IPS-18a (cell line): ENCODE measurements at regions not wholly inside any gene's neighbourhood (a gene's known extent, or its start where the extent isn't known, plus 50 kb on each side); places are given as distances from the start of the nearest gene placed in this dataset.

Experiments
- H3K27ac ChIP-seq: one replicate; pipeline ENCODE4 v1.5.1; 2013; ENCODE audit warnings: low read length
- H3K27me3 ChIP-seq: one replicate; pipeline ENCODE4 v1.6.1; 2013; ENCODE audit warnings: mild to moderate bottlenecking, low read length; ENCODE audit not compliant: control insufficient read depth, insufficient read depth
- H3K36me3 ChIP-seq: one replicate; pipeline ENCODE4 v1.6.1; 2013; ENCODE audit warnings: low read depth, low read length; ENCODE audit not compliant: control insufficient read depth
- H3K4me1 ChIP-seq: one replicate; pipeline ENCODE4 v1.6.1; 2013; ENCODE audit warnings: low read depth, low read length; ENCODE audit not compliant: control insufficient read depth
- H3K4me3 ChIP-seq: one replicate; pipeline ENCODE4 v1.5.1; 2013; ENCODE audit warnings: low read length
- H3K9ac ChIP-seq: one replicate; pipeline ENCODE4 v1.6.1; 2013; ENCODE audit warnings: mild to moderate bottlenecking, low read length, moderate library complexity
- H3K9me3 ChIP-seq: one replicate; pipeline ENCODE4 v1.6.1; 2013; ENCODE audit warnings: low read depth, low read length; ENCODE audit not compliant: control insufficient read depth

DNA sequence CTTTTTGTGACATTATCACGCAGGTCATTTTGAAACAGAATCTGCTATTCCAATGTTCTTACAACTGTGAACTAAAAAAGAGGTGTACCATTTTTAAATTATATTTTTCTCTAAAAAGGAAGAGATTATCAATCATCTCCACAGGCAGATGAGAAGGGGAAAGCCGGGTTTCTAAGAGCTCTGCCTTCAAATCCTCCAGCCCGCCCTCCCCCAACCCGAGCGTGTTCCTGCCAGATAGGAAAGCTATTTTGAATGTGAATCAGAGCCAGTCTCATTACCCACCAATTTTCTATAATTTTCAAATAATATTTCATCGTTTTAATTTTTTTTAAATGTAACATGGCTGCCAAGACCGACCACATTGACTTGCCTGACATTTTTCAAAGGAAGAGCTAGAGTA, 65.9 kb downstream of the KCNF1 start:
- Histone ChIP-seq H3K9me3 (no peaks in the 10 kb centered on the region), H3K9ac (no peak overlapping the region), H3K27ac (no peak overlapping the region), H3K36me3 (no peaks in the 10 kb centered on the region), H3K27me3 (no peaks in the 10 kb centered on the region), H3K4me3 (no peak overlapping the region), H3K4me1 (peaks cover 28% of the 10 kb centered on the region)

DNA sequence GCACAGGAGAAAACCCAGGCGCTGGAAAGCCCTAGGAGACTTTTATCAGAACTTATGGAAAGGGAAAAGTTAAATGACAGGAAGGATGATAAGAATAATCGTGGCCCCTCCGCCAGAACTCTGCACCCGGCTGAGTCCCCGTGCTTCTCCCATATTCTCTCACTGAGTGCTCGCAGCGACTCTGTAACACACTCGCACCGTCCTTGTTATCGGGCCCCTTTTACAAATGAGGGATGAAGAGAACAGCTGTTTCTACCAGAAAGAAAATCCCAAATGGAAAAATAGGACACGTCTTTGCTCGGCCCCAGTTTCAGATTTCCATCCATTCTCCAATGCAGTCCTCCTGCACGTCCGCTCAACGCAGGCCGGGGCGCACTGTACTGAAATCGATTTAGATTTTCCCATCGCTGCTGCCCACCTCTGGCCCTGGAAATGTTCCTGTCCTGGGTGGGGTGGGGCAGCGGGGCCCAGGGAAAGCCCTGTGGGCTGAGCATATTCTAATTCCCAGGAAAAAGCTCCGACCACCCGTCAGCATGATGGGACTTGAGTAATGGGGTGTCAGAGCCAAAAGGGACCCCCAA, 66.4 kb downstream of the KCNF1 start:
- H3K4me1 ChIP-seq: peaks cover 24% of the 10 kb centered on the region
- H3K36me3 ChIP-seq: no peaks in the 10 kb centered on the region
- H3K4me3 ChIP-seq: no peak overlapping the region
- H3K9me3 ChIP-seq: no peaks in the 10 kb centered on the region
- no peak overlapping the region for H3K9ac ChIP-seq
- no peaks in the 10 kb centered on the region for H3K27me3 ChIP-seq
- no peak overlapping the region for H3K27ac ChIP-seq

DNA sequence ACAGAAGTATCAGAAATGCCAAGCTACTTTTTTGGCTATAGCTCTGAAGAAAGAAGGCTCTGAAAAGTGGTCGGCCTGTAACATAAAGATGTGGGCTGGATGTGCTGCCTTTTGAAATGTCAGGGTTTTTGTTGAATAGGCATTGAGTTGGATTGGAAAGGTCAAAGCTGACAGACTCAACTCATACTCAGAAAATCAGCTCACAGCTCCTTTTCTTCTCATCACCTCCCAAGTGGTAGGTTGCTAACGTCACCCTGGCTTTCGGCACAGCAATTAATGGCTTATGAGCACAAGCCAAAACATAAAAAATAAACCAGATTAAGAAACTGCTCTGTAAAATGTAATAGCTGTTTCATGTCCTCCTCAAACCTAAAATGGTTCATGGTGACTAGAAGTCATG, 68.3 kb downstream of the KCNF1 start:
- H3K4me1 ChIP-seq: peaks cover 14% of the 10 kb centered on the region
- H3K27ac ChIP-seq: no peak overlapping the region
- H3K27me3 ChIP-seq: no peaks in the 10 kb centered on the region
- no peaks in the 10 kb centered on the region for H3K36me3 ChIP-seq
- no peaks in the 10 kb centered on the region for H3K9me3 ChIP-seq
- H3K9ac ChIP-seq: no peak overlapping the region
- no peak overlapping the region for H3K4me3 ChIP-seq

DNA sequence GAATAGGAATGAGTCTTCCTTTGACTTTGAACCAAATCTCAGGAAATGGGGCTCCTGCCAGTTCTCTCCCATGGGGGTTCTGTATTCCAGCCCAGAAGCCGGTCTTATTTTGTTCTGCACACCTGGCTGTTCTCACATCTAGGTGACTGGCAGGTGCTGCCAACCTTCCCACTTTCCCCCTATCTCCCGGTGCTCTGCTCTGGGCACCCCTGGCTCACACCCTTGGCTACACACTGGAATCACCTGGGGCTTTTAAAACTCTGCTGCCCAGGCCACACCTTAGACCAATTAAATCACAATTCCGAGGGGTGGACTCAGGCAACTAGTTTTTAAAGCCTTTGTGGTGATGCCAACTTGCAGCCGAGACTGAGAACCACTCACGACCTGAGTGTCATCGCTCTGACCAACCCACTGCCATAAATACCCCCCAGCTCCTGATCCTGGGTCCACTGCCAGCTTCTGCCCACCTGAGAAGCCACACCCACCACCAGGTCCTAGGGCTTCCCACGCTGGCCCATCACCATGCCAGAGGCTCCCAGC, 69.2 kb downstream of the KCNF1 start:
- H3K9ac ChIP-seq: no peak overlapping the region
- H3K36me3 ChIP-seq: no peaks in the 10 kb centered on the region
- no peaks in the 10 kb centered on the region for H3K9me3 ChIP-seq
- no peak overlapping the region for H3K4me3 ChIP-seq
- H3K27me3 ChIP-seq: no peaks in the 10 kb centered on the region
- no peak overlapping the region for H3K27ac ChIP-seq
- H3K4me1 ChIP-seq: peaks cover 14% of the 10 kb centered on the region

DNA sequence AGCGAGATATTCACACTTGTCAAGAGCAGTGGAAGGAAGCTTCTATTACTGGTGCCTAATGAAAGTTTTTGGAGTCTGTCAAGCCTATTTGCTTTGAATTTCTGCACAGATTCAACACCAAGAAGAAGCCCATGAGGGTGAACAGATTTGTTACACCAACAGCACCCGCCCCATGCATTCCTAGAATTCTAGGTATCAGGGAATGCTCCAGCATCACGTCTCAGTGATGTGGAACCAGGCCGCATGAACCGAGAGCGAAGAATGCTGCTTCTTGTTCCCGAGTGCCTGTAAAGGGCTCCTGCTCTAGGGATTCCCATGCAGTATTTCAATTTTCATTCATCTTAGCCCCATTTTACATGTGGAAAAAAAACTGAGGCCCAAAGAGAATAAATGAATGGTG, 69.7 kb downstream of the KCNF1 start:
- no peaks in the 10 kb centered on the region for H3K36me3 ChIP-seq
- no peak overlapping the region for H3K27ac ChIP-seq
- no peaks in the 10 kb centered on the region for H3K27me3 ChIP-seq
- H3K9me3 ChIP-seq: no peaks in the 10 kb centered on the region
- H3K4me3 ChIP-seq: no peak overlapping the region
- H3K9ac ChIP-seq: no peak overlapping the region
- peaks cover 14% of the 10 kb centered on the region for H3K4me1 ChIP-seq

DNA sequence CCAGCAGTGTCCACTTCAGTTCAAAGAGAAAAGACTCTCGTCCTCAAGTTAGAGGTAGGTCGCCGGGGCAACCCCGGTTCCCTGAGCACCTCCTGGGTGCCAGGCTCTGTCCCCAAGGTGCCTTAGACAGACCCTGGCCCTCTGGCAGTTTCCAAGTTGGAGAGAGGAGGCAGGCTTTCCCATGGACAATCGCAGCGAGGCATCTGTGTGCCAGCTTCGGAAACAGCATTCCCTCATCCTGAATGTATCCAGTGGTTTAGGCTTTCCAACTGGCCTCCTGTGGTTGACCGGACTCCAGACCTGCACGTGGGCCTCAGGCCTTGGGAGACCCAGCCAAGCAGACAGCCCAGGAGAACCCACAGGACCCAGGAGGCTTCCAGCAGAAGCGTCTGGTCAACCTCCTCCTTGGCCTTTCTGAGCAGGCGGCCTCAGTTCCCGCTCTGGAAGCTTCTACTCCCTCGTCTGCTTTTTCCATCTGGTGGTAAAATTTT, 70.3 kb downstream of the KCNF1 start:
- Histone ChIP-seq H3K4me3 (no peak overlapping the region), H3K4me1 (peaks cover 11% of the 10 kb centered on the region), H3K27ac (no peak overlapping the region), H3K9me3 (no peaks in the 10 kb centered on the region), H3K9ac (no peak overlapping the region), H3K36me3 (no peaks in the 10 kb centered on the region), H3K27me3 (no peaks in the 10 kb centered on the region)

DNA sequence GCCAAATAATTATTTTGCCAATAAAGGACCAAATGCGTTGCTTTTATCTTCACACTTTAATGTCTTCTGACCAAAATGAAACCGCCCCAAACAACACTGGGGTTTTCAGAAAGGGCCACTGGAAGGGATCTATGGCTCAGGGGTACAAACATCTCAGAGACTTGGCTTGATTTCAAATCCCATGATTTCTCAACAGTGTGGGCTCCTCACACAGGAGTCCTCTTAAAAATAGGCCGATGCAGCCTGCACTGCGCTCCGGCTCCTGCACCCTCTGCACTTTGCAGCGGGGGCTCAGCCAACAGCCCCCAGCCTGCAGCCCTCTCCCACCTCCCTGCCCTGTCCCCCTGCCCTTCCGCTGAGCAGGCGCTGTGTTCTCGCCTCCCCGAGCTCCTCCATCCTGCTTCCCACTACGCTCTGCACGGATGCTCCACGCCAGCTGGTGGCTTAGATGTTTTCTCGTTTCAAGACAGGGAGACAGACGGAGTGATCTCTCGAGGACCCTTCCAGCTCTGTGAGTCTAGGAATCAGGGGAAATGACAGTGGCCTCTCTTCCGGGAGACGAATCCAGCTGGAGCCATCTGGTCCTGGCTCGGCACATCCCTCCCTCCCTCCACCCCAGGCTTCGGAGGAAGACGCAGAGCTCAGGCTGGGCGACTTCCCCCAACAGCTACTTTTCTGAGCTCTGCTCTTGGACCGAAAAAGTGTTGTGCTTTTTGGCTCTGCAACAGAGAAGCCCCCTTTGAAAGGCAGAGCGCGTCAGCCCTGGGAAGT, 71.4 kb downstream of the KCNF1 start:
- Histone ChIP-seq H3K9me3 (no peaks in the 10 kb centered on the region), H3K4me3 (no peak overlapping the region), H3K27ac (no peak overlapping the region), H3K4me1 (peaks cover 1% of the 10 kb centered on the region), H3K36me3 (no peaks in the 10 kb centered on the region), H3K27me3 (no peaks in the 10 kb centered on the region), H3K9ac (no peak overlapping the region)

DNA sequence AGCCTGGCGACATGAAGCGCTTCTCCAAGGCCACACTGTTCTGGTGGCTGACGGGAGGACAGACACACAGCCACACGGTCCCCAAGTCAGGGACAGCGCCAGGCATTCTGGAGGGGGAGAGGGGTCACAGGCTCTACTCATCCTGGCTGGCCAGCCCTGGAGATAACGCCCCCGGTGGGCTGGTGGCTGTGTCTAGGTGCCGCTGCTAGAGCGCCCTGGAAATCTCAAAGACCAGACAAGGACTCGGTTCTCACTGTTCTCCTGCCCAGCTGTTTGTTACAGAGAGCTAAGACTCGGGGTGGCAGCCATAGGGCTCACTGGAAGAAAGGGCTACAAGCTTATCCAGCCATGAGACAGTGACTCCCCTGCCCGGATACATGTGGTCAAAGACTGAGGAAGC, 72.0 kb downstream of the KCNF1 start:
- no peaks in the 10 kb centered on the region for H3K27me3 ChIP-seq

DNA sequence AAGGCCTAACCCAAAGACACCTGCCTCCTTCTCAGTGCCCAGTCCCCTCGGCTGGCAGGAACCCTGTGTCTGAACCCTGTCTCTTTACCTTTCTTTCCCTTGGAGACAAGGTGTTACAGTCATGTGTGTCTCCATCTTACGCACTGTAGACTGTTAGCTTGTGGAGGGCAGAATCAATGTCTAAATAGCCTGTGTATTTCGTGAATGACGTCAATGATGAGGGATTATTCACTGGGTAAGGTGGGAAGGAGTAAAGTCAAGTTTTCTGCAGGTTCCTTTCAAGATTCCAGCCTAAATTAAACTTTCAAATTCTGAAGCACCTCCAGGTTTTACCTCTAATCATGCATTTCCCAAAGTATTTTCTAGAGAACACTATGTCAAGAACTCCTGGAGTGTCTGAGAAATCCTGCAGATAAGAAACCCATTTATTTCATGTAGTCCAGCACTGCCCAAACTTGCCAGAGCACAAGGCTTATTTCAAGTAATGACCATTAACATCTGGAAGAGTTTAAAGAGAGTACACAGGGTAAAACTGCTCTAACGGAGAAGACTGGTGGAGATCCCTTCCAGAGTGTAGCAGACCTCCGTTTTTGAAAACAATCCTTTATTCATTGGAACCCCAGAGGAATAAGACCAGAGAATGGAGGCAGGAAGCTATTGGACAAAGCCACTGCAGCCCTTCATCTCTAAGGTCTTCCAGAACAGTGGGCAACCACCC, 72.8 kb downstream of the KCNF1 start:
- no peaks in the 10 kb centered on the region for H3K9me3 ChIP-seq
- H3K9ac ChIP-seq: no peak overlapping the region
- no peak overlapping the region for H3K4me3 ChIP-seq
- no peaks in the 10 kb centered on the region for H3K4me1 ChIP-seq
- H3K36me3 ChIP-seq: no peaks in the 10 kb centered on the region
- H3K27me3 ChIP-seq: no peaks in the 10 kb centered on the region
- H3K27ac ChIP-seq: no peak overlapping the region

More for the DNA sequence above, 72.0 kb downstream of the KCNF1 start:
- no peak overlapping the region for H3K9ac ChIP-seq
- no peaks in the 10 kb centered on the region for H3K9me3 ChIP-seq
- no peaks in the 10 kb centered on the region for H3K36me3 ChIP-seq
- no peak overlapping the region for H3K27ac ChIP-seq
- no peaks in the 10 kb centered on the region for H3K4me1 ChIP-seq
- no peak overlapping the region for H3K4me3 ChIP-seq

DNA sequence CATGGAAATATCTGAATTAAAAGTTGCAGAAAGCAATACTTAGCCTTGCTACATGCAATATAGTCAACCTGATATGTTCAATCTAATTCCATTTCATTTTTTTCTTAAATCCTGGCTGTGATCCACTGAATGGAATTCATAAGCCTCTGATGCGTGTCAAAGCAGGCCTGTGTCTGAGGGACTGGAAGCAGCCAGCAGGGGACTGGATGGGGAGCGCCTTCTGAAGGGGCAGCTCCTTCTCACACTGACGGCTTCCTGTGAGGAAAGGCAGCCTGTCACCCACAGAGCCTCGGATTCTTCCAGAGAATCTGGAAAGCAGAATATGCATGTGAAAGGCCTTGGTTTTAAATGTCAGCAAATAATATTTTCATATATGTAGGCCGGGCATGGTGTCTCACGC, 73.5 kb downstream of the KCNF1 start:
- Histone ChIP-seq H3K4me1 (no peaks in the 10 kb centered on the region), H3K9me3 (no peaks in the 10 kb centered on the region), H3K36me3 (no peaks in the 10 kb centered on the region), H3K4me3 (no peak overlapping the region), H3K9ac (no peak overlapping the region), H3K27me3 (no peaks in the 10 kb centered on the region), H3K27ac (no peak overlapping the region)

DNA sequence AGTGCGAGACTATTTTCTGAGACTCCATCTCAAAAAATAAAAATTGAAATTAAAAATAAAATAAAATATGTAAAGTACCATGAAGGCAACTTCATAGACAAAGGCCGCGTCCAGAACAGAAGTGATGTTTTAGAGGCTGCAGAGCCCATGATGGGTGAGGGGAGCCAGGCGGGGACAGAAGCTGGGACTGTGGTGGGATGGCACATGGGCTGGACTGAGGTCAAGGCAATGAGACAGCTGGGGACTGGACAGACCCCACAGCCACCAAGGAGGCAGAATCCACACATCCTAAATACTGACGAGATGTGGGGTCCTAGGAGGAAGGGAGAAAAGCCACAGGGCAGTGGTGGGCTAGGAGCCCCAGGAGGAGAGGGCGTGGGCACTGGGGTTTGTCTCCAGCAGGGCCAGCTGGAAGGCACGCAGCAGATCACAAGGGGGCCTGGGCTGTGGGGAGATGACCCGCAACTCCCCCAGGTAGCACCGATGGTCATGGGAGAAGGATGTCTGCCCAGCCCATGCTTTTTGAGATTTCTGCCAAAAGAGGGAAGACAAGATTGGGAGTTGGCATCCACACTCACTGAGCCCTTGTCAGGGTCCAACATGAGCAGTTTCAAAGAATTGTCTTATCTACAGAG, 74.3 kb downstream of the KCNF1 start:
- H3K9ac ChIP-seq: no peak overlapping the region
- H3K4me3 ChIP-seq: no peak overlapping the region
- no peaks in the 10 kb centered on the region for H3K9me3 ChIP-seq

More for the DNA sequence above, 74.3 kb downstream of the KCNF1 start:
- Histone ChIP-seq H3K4me1 (no peaks in the 10 kb centered on the region), H3K36me3 (no peaks in the 10 kb centered on the region), H3K27me3 (no peaks in the 10 kb centered on the region), H3K27ac (no peak overlapping the region)
